ENCODE measurements at regions not wholly inside any gene's neighbourhood (a gene's known extent, or its start where the extent isn't known, plus 50 kb on each side); places are given as distances from the start of the nearest gene placed in this dataset.
"Not testable (repeated sequence)": the region's sequence is repeated elsewhere in the genome, so short reads cannot be mapped to it uniquely, and the experiment has no call there.

GRCh38 chr4:189740873-189741272 lies 199.8 kb upstream of the FRG1 start:
- no peak overlapping the region for H3K4me3 ChIP-seq
- no peak overlapping the region for H3K27ac ChIP-seq (replicated peaks in 1 of 4)
- peaks cover 0 to 4% (median 0%) of the 10 kb centered on the region in 4 donors for H3K9me3 ChIP-seq
- intact Hi-C loops (cut with DNase I), result no loop called here
- no peaks in the 10 kb centered on the region for H3K4me1 ChIP-seq
- WGBS, result 83% methylated on average over 16 of the region's 16 CpGs
- no peak for DNase-seq (ENCODE audit: extremely low spot score)
- TF ChIP-seq POLR2AphosphoS5 (IDR thresholded peaks at IDR 0.05) (no peak), CTCF (IDR thresholded peaks at IDR 0.05) (no peak), EP300 (IDR thresholded peaks at IDR 0.05) (no peak), POLR2A (IDR thresholded peaks at IDR 0.05; ENCODE audit: low read depth) (no peak)
- H3K36me3 ChIP-seq, result no peaks in the 10 kb centered on the region
- peaks cover 0 to 7% (median 0%) of the 10 kb centered on the region in 4 donors for H3K27me3 ChIP-seq

GRCh38 chr4:189753092-189753491 lies 187.6 kb upstream of the FRG1 start:
- H3K27ac ChIP-seq (replicated peaks in 1 of 4); H3K27me3 ChIP-seq; intact Hi-C loops (cut with DNase I); H3K4me1 ChIP-seq; H3K4me3 ChIP-seq; H3K9me3 ChIP-seq; DNase-seq (ENCODE audit: extremely low spot score); H3K36me3 ChIP-seq: not testable (repeated sequence)
- 67% methylated on average over 1 of the region's 1 CpG for WGBS

- WGBS, result 66% methylated on average over 3 of the region's 3 CpGs
- intact Hi-C loops (cut with DNase I), result no loop called here
- TF ChIP-seq POLR2A (IDR thresholded peaks at IDR 0.05; ENCODE audit: low read depth) (no peak), CTCF (IDR thresholded peaks at IDR 0.05) (no peak), POLR2AphosphoS5 (IDR thresholded peaks at IDR 0.05) (no peak), EP300 (IDR thresholded peaks at IDR 0.05) (no peak)
Measured at GRCh38 chr4:189763583-189763982, 177.1 kb upstream of the FRG1 start.

GRCh38 chr4:189765301-189765700 lies 175.4 kb upstream of the FRG1 start:
- DNase-seq (ENCODE audit: extremely low spot score), result no peak
- Histone ChIP-seq H3K27me3 (no peaks in the 10 kb centered on the region), H3K4me3 (no peak overlapping the region), H3K9me3 (no peaks in the 10 kb centered on the region), H3K4me1 (no peaks in the 10 kb centered on the region), H3K27ac (replicated peaks in 1 of 4) (no peak overlapping the region), H3K36me3 (no peaks in the 10 kb centered on the region)
- TF ChIP-seq POLR2A (IDR thresholded peaks at IDR 0.05; ENCODE audit: low read depth) (no peak), POLR2AphosphoS5 (IDR thresholded peaks at IDR 0.05) (no peak), CTCF (IDR thresholded peaks at IDR 0.05) (no peak), EP300 (IDR thresholded peaks at IDR 0.05) (no peak)
- intact Hi-C loops (cut with DNase I), result no loop called here
- 86% methylated on average over 10 of the region's 10 CpGs for WGBS

More at GRCh38 chr4:189763583-189763982, 177.1 kb upstream of the FRG1 start:
- Histone ChIP-seq H3K4me1 (no peaks in the 10 kb centered on the region), H3K9me3 (no peaks in the 10 kb centered on the region), H3K4me3 (no peak overlapping the region), H3K27ac (replicated peaks in 1 of 4) (no peak overlapping the region), H3K27me3 (no peaks in the 10 kb centered on the region), H3K36me3 (no peaks in the 10 kb centered on the region)
- no peak for DNase-seq (ENCODE audit: extremely low spot score)

- H3K27ac ChIP-seq (replicated peaks in 1 of 4), result no peak overlapping the region
Measured at GRCh38 chr4:189765736-189766135, 174.9 kb upstream of the FRG1 start.

More at GRCh38 chr4:189765736-189766135, 174.9 kb upstream of the FRG1 start:
- Histone ChIP-seq H3K9me3 (no peaks in the 10 kb centered on the region), H3K27me3 (no peaks in the 10 kb centered on the region), H3K36me3 (no peaks in the 10 kb centered on the region), H3K4me3 (no peak overlapping the region), H3K4me1 (no peaks in the 10 kb centered on the region)
- intact Hi-C loops (cut with DNase I), result no loop called here
- TF ChIP-seq EP300 (IDR thresholded peaks at IDR 0.05) (no peak), POLR2A (IDR thresholded peaks at IDR 0.05; ENCODE audit: low read depth) (no peak), POLR2AphosphoS5 (IDR thresholded peaks at IDR 0.05) (no peak), CTCF (IDR thresholded peaks at IDR 0.05) (no peak)
- no peak for DNase-seq (ENCODE audit: extremely low spot score)
- WGBS, result 56% methylated on average over 6 of the region's 6 CpGs
